HG02884 (cell line): ENCODE measurements at regions not wholly inside any gene's neighbourhood (a gene's known extent, or its start where the extent isn't known, plus 50 kb on each side); places are given as distances from the start of the nearest gene placed in this dataset.
"Not testable (repeated sequence)": the region's sequence is repeated elsewhere in the genome, so short reads cannot be mapped to it uniquely, and the experiment has no call there.

Source experiments
- ATAC-seq: cut with Tn5 transposase; IDR thresholded peaks from one replicate; pipeline ENCODE4 v1.9.1; 2021; ENCODE audit warnings: mild to moderate bottlenecking, moderate library complexity; ENCODE audit not compliant: unreplicated experiment

- ATAC-seq = not testable (repeated sequence)
Measured at GRCh38 chr14:38600572-38600971, 344.7 kb upstream of the CLEC14A start.

DNA sequence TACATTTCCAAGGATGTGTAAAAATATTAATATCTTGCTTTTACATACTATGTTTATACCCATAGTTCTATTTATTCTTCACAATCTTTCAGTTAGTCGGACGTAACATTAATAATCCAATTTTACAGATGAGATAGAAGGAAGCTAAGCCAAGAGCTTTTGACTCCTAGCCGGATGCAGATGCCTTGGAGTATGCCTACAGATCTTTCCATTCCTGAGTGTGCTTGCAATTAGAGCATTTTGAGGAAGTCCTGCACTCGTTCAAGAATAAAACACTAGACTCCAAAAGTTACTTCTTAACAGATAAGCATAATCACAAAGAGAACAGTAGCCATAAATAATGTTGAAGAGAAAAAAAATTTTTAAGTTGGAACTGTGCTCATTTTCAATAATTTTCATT lies 337.6 kb upstream of the CLEC14A start:
- no peak for ATAC-seq

DNA sequence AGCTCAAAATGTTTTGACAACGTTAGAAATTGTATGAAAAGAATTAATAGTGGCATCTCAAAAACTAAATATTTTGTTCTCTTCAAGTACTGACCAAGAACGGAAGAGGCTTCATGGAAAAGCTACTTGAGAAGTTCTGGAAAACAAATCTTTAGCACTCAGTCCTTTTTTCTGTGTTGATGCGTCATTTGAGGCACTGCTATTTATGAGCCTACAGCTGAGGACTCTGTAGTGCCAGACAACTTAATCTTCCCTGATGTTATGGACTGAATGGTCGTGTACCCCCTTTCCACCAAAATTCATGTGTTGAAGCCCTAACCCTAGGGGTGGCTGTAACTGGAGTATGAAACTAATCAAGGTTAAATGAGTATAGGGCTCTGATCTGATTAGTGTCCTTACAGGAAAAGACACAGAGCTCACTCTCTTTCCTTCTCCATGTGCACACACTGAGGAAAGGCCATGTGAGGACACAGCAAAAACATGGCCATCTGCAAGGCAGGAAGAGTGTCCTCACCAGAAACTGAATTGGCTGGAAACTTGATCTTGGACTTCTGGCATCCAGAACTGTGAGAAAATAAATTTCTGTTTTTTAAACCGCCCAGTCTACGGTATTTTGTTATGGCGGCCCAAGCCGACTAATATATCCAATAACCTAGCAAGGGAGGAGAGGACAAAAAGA lies 337.0 kb upstream of the CLEC14A start:
- no peak for ATAC-seq

GRCh38 chr14:38589747-38590350 lies 334.0 kb upstream of the CLEC14A start:
- no peak for ATAC-seq

DNA sequence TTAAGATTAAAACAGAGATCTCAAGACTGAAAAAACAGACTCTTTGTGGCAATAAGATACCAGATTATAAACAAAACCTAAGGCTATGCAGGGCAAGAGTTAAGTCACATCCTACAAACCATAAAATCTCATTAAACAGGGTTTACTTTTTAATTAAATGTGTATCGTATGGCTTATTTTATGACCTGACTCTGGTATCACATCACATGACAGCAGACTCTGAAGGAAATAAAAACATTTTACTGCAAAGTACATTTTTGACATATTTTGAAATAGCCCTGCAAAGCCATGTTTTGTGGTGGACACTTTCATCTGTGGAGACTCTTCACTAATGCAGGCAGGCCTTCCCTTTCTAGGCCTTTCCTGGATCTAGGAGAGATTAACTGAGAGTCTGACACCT lies 327.6 kb upstream of the CLEC14A start:
- no peak for ATAC-seq

GRCh38 chr14:38578278-38578681 lies 322.4 kb upstream of the CLEC14A start:
- no peak for ATAC-seq

DNA sequence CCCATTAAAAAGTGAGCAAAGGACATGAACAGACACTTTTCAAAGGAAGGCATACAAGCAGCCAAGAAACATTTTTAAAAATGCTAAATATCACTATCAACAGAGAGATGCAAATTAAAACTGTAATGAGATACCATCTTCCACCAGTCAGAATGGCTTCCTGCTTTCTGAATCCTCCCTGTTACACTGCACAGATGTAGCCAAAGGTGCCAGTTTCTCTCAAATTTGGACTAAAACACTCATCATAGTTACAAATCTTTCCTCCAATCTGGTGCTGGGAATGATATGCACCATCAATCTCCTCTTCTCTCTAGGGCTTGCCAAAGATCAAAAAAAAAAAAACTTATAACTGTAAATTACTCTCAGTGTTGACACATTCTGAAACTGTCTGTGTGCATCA lies 311.8 kb upstream of the CLEC14A start:
- ATAC-seq = no peak

DNA sequence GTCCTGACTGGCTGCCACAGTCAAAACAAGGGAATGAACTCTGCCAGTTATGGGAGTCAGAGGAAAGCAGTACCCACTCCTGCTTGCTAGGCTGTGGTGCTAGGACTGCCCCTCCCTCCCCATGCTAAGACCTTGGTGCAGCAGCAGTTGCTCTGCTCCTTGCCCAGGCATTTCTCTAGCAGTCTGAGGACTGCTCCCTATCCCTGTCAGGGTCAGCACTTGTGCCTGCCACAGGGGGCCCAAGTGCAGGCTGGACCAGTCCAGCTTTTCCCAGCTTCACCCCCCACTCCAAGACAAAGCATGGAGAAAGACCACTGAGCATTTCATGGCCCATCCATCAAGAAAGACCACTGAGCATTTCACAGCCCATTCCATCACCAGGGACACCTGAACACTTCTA lies 305.8 kb upstream of the CLEC14A start:
- ATAC-seq = no peak

DNA sequence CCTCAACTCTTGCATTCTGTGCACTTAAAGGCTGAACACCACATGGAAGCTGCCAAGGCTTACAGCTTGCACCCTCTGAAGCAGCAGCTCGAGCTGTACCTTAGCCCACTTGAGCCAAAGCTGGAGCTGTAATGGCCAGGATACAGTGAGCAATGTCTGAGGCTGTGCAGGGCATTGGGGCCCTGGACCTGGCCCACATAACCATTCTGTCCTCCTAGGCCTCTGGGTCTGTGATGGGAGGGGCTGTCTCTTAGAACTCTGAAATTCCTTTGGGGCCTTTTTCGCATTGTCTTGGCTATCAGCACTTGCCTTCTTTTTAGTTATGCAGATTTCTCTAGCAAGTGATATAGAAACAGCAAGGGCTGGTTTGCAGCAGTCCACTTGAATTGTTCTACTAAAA lies 303.8 kb upstream of the CLEC14A start:
- no peak for ATAC-seq

- ATAC-seq = not testable (repeated sequence)
Measured at GRCh38 chr14:38557391-38557790, 301.5 kb upstream of the CLEC14A start.

- no peak for ATAC-seq
Measured at GRCh38 chr14:38556252-38556651, 300.4 kb upstream of the CLEC14A start.

- no peak for ATAC-seq
Measured at GRCh38 chr14:38554026-38554425, 298.1 kb upstream of the CLEC14A start.

DNA sequence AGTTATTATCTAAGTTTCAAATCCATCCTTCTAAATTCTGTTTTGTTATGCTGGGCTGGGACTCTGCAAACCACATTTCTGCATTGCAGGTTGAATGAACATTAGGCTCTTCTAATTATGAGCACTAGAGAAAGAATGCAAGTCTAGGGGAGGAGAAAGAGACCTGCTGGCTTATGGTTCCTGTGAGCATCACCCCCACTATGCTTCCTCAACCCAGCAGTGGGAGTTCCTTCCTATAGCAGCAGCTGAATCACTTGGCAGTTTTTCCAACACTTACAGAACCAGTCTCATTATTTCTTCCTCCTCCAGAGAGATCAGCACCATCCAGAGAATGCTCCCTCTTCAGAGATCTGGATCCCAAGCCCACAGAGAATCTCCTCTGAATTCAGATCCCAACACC lies 297.7 kb upstream of the CLEC14A start:
- ATAC-seq = no peak

- no peak for ATAC-seq
Measured at GRCh38 chr14:38549564-38549963, 293.7 kb upstream of the CLEC14A start.

- no peak for ATAC-seq
Measured at GRCh38 chr14:38547961-38548490, 292.1 kb upstream of the CLEC14A start.

- no peak for ATAC-seq
Measured at GRCh38 chr14:38546932-38547551, 291.1 kb upstream of the CLEC14A start.

DNA sequence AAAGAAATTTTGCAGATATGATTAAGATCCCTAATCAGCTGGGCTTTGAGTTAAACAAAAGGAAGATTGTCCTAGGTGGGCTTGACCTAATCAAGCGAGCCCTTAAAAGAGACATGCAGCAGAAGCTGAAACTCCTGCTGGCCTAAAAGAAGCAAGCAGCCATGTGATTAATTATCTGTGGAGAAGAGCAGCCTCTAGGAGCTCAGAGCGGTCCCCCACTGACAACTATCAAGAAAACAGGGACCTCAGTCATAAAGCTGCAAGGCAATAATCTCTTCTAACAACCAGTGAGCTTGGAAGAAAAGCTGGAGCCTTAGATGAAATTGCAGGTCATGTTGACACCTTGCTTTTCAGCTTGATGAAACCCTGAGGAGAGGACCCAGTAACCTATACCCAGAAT lies 288.9 kb upstream of the CLEC14A start:
- ATAC-seq = no peak

DNA sequence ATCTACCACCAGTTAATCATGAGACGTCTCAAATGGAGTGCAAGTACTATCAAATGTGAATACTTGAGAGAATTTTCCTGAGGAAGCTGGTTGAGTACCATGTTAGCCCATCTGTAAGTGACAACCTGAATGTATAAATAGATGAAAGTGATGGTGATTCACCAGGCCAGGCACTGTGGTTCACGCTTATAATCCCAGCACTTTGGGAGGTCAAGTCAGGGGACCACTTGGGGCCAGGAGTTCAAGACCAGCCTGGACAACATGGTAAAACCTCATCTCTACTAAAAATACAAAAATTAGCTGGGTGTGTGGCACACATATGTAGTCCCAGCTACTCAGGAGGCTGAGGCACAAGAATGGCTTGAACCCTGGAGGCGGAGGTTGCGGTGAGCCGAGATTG lies 288.0 kb upstream of the CLEC14A start:
- not testable (repeated sequence) for ATAC-seq

DNA sequence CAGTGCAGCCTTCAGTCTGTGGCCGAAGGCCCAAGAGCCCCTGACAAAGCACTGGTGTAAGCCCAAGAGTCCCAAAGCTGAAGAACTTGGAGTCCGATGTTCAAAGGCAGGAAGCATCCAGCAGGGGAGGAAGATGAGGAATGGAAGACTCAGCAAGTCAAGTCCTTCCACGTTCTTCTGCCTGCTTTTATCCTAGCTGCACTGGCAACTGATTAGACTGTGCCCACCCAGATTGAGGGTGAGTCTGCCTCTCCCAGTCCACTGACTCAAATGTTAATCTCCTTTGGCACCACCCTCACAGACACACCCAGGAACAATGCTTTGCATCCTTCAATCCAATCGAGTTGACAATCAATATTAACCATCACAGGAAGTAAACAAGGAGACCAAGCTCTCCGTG lies 282.2 kb upstream of the CLEC14A start:
- not testable (repeated sequence) for ATAC-seq

GRCh38 chr14:38536376-38537038 lies 280.6 kb upstream of the CLEC14A start:
- ATAC-seq = no peak

DNA sequence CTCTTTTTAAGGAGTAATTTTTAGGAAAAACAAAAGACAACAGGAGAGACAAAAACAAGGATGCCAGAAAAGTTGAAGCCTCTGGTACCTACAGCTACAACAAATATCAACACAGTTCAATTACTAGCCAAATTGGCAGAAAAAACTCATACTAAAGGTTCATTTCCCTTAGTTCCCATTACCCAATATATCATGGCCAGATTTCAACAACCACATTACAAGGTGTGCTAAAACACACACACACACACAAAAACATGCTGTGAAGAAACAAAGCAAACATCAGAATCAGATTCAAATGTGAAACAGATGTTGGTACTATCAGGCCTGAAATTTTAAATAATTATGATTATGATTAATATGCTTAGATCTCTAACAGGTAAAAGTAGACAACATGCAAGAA lies 272.7 kb upstream of the CLEC14A start:
- no peak for ATAC-seq

- ATAC-seq = no peak
Measured at GRCh38 chr14:38527502-38527878, 271.6 kb upstream of the CLEC14A start.
